ENCODE measurements at regions not wholly inside any gene's neighbourhood (a gene's known extent, or its start where the extent isn't known, plus 50 kb on each side); places are given as distances from the start of the nearest gene placed in this dataset.
"Not testable (repeated sequence)": the region's sequence is repeated elsewhere in the genome, so short reads cannot be mapped to it uniquely, and the experiment has no call there.

- Mint-ChIP-seq H3K27ac (no peak overlapping the region), H3K36me3 (ENCODE audit: low read depth) (no peaks in the 10 kb centered on the region), H3K9me3 (peaks cover 7% of the 10 kb centered on the region), H3K27me3 (ENCODE audit: low read depth) (no peaks in the 10 kb centered on the region), H3K4me1 (ENCODE audit: low read depth) (no peaks in the 10 kb centered on the region), H3K4me3 (no peak overlapping the region)
- DNase-seq (ENCODE audit: low spot score), result no peak
Measured at GRCh38 chr6:82484737-82485626, 121.4 kb downstream of the TPBG start.

- H3K4me1 Mint-ChIP-seq (ENCODE audit: low read depth), result no peaks in the 10 kb centered on the region
- no peaks in the 10 kb centered on the region for H3K36me3 Mint-ChIP-seq (ENCODE audit: low read depth)
- peaks cover 7% of the 10 kb centered on the region for H3K9me3 Mint-ChIP-seq
- DNase-seq (ENCODE audit: low spot score), result no peak
- H3K27ac Mint-ChIP-seq, result no peak overlapping the region
- H3K27me3 Mint-ChIP-seq (ENCODE audit: low read depth), result no peaks in the 10 kb centered on the region
- H3K4me3 Mint-ChIP-seq, result no peak overlapping the region
Measured at GRCh38 chr6:82487895-82488294, 124.3 kb downstream of the TPBG start.

- DNase-seq (ENCODE audit: low spot score), result no peak
- no peak overlapping the region for H3K27ac Mint-ChIP-seq
- H3K27me3 Mint-ChIP-seq (ENCODE audit: low read depth), result no peaks in the 10 kb centered on the region
- H3K9me3 Mint-ChIP-seq, result peaks cover 7% of the 10 kb centered on the region
- no peaks in the 10 kb centered on the region for H3K4me1 Mint-ChIP-seq (ENCODE audit: low read depth)
- no peaks in the 10 kb centered on the region for H3K36me3 Mint-ChIP-seq (ENCODE audit: low read depth)
- H3K4me3 Mint-ChIP-seq, result no peak overlapping the region
Measured at GRCh38 chr6:82488403-82488802, 124.8 kb downstream of the TPBG start.

- Mint-ChIP-seq H3K27ac (no peak overlapping the region), H3K4me1 (ENCODE audit: low read depth) (no peaks in the 10 kb centered on the region), H3K9me3 (no peaks in the 10 kb centered on the region), H3K4me3 (no peak overlapping the region), H3K36me3 (ENCODE audit: low read depth) (no peaks in the 10 kb centered on the region), H3K27me3 (ENCODE audit: low read depth) (no peaks in the 10 kb centered on the region)
- no peak for DNase-seq (ENCODE audit: low spot score)
Measured at GRCh38 chr6:82492134-82492533, 128.5 kb downstream of the TPBG start.

- DNase-seq (ENCODE audit: low spot score), result no peak
- Mint-ChIP-seq H3K27me3 (ENCODE audit: low read depth) (no peaks in the 10 kb centered on the region), H3K36me3 (ENCODE audit: low read depth) (no peaks in the 10 kb centered on the region), H3K4me1 (ENCODE audit: low read depth) (no peaks in the 10 kb centered on the region), H3K27ac (no peak overlapping the region), H3K9me3 (no peaks in the 10 kb centered on the region), H3K4me3 (no peak overlapping the region)
Measured at GRCh38 chr6:82493467-82493866, 129.8 kb downstream of the TPBG start.

GRCh38 chr6:82494367-82494766 lies 130.8 kb downstream of the TPBG start:
- Mint-ChIP-seq H3K36me3 (ENCODE audit: low read depth) (no peaks in the 10 kb centered on the region), H3K27ac (no peak overlapping the region), H3K4me1 (ENCODE audit: low read depth) (no peaks in the 10 kb centered on the region), H3K27me3 (ENCODE audit: low read depth) (no peaks in the 10 kb centered on the region), H3K9me3 (no peaks in the 10 kb centered on the region), H3K4me3 (no peak overlapping the region)
- no peak for DNase-seq (ENCODE audit: low spot score)

- not testable (repeated sequence) for DNase-seq (ENCODE audit: low spot score); H3K27me3 Mint-ChIP-seq (ENCODE audit: low read depth); H3K4me3 Mint-ChIP-seq; H3K4me1 Mint-ChIP-seq (ENCODE audit: low read depth); H3K27ac Mint-ChIP-seq; H3K9me3 Mint-ChIP-seq; H3K36me3 Mint-ChIP-seq (ENCODE audit: low read depth)
Measured at GRCh38 chr6:82501901-82502300, 138.3 kb downstream of the TPBG start.

- peaks cover 6% of the 10 kb centered on the region for H3K27me3 Mint-ChIP-seq (ENCODE audit: low read depth)
- H3K36me3 Mint-ChIP-seq (ENCODE audit: low read depth), result peaks cover 1% of the 10 kb centered on the region
- DNase-seq (ENCODE audit: low spot score), result no peak
- peaks cover 10% of the 10 kb centered on the region for H3K4me1 Mint-ChIP-seq (ENCODE audit: low read depth)
- peaks cover 3% of the 10 kb centered on the region for H3K9me3 Mint-ChIP-seq
- no peak overlapping the region for H3K27ac Mint-ChIP-seq
- no peak overlapping the region for H3K4me3 Mint-ChIP-seq
Measured at GRCh38 chr6:82506526-82506925, 142.9 kb downstream of the TPBG start.

GRCh38 chr6:82507112-82507511 lies 143.5 kb downstream of the TPBG start:
- Mint-ChIP-seq H3K27ac (no peak overlapping the region), H3K9me3 (peaks cover 3% of the 10 kb centered on the region), H3K4me1 (ENCODE audit: low read depth) (peaks cover 10% of the 10 kb centered on the region), H3K36me3 (ENCODE audit: low read depth) (peaks cover 1% of the 10 kb centered on the region), H3K4me3 (no peak overlapping the region), H3K27me3 (ENCODE audit: low read depth) (peaks cover 6% of the 10 kb centered on the region)
- peak; percentile 9 for DNase-seq (ENCODE audit: low spot score)

GRCh38 chr6:82511546-82511945 lies 147.9 kb downstream of the TPBG start:
- Mint-ChIP-seq H3K36me3 (ENCODE audit: low read depth) (no peaks in the 10 kb centered on the region), H3K27ac (no peak overlapping the region), H3K4me1 (ENCODE audit: low read depth) (peaks cover 10% of the 10 kb centered on the region), H3K4me3 (no peak overlapping the region), H3K27me3 (ENCODE audit: low read depth) (peaks cover 6% of the 10 kb centered on the region), H3K9me3 (peaks cover 22% of the 10 kb centered on the region)
- no peak for DNase-seq (ENCODE audit: low spot score)

- H3K36me3 Mint-ChIP-seq (ENCODE audit: low read depth); H3K4me1 Mint-ChIP-seq (ENCODE audit: low read depth); H3K4me3 Mint-ChIP-seq; H3K27ac Mint-ChIP-seq; H3K27me3 Mint-ChIP-seq (ENCODE audit: low read depth); DNase-seq (ENCODE audit: low spot score): not testable (repeated sequence)
- peaks cover 28% of the 10 kb centered on the region for H3K9me3 Mint-ChIP-seq
Measured at GRCh38 chr6:82517896-82518295, 154.3 kb downstream of the TPBG start.

- H3K4me3 Mint-ChIP-seq, result no peak overlapping the region
- H3K36me3 Mint-ChIP-seq (ENCODE audit: low read depth), result no peaks in the 10 kb centered on the region
- peaks cover 8% of the 10 kb centered on the region for H3K9me3 Mint-ChIP-seq
- no peak overlapping the region for H3K27ac Mint-ChIP-seq
- H3K4me1 Mint-ChIP-seq (ENCODE audit: low read depth), result no peaks in the 10 kb centered on the region
- DNase-seq (ENCODE audit: low spot score), result no peak
- H3K27me3 Mint-ChIP-seq (ENCODE audit: low read depth), result no peaks in the 10 kb centered on the region
Measured at GRCh38 chr6:82521369-82521768, 157.8 kb downstream of the TPBG start.

GRCh38 chr6:82521861-82522260 lies 158.2 kb downstream of the TPBG start:
- H3K36me3 Mint-ChIP-seq (ENCODE audit: low read depth), result no peaks in the 10 kb centered on the region
- peaks cover 6% of the 10 kb centered on the region for H3K9me3 Mint-ChIP-seq
- no peak for DNase-seq (ENCODE audit: low spot score)
- no peak overlapping the region for H3K27ac Mint-ChIP-seq
- H3K4me3 Mint-ChIP-seq, result no peak overlapping the region
- no peaks in the 10 kb centered on the region for H3K4me1 Mint-ChIP-seq (ENCODE audit: low read depth)
- no peaks in the 10 kb centered on the region for H3K27me3 Mint-ChIP-seq (ENCODE audit: low read depth)

- no peaks in the 10 kb centered on the region for H3K9me3 Mint-ChIP-seq
- DNase-seq (ENCODE audit: low spot score), result no peak
- no peaks in the 10 kb centered on the region for H3K27me3 Mint-ChIP-seq (ENCODE audit: low read depth)
- no peak overlapping the region for H3K27ac Mint-ChIP-seq
- H3K36me3 Mint-ChIP-seq (ENCODE audit: low read depth), result no peaks in the 10 kb centered on the region
- H3K4me1 Mint-ChIP-seq (ENCODE audit: low read depth), result no peaks in the 10 kb centered on the region
- H3K4me3 Mint-ChIP-seq, result no peak overlapping the region
Measured at GRCh38 chr6:82524031-82524430, 160.4 kb downstream of the TPBG start.
